GM12878 (cell line): ENCODE measurements at regions not wholly inside any gene's neighbourhood (a gene's known extent, or its start where the extent isn't known, plus 50 kb on each side); places are given as distances from the start of the nearest gene placed in this dataset.

Experiments
- CTCF ChIP-seq, 3 experiments: IDR thresholded peaks in 2 of 3; conservative IDR thresholded peaks in 1 of 3; 2 replicates each; pipeline ENCODE4 v1.5.1; 2011; ENCODE audit warnings: low read depth in 3 of 3, low read length in 3 of 3, mild to moderate bottlenecking in 3 of 3, control low read depth in 2 of 3, moderate library complexity in 2 of 3, inconsistent platforms in 1 of 3, mixed read lengths in 1 of 3; ENCODE audit not compliant: control insufficient read depth in 2 of 3, insufficient read depth in 1 of 3; ENCODE audit errors: extremely low read depth in 1 of 3
- HCFC1 ChIP-seq: fragments of 150-350 bp; IDR thresholded peaks from 2 replicates; pipeline ENCODE4 v1.6.1; 2014; ENCODE audit warnings: low read length
- NFYA ChIP-seq: IDR thresholded peaks from 2 replicates; pipeline ENCODE4 v1.6.1; 2011; ENCODE audit warnings: low read depth, mild to moderate bottlenecking, low read length, improper control_type of control experiment, borderline replicate concordance
- POLR2A ChIP-seq: IDR thresholded peaks from 2 replicates; pipeline ENCODE4 v1.6.1; 2011; ENCODE audit warnings: low read depth, mild to moderate bottlenecking, low read length
- TCF3 ChIP-seq: IDR thresholded peaks from 2 replicates; pipeline ENCODE4 v1.6.1; 2012; ENCODE audit warnings: low read depth, mild to moderate bottlenecking, low read length, borderline replicate concordance; ENCODE audit not compliant: insufficient read depth
- ZNF274 ChIP-seq: IDR thresholded peaks from one replicate; pipeline ENCODE4 v1.8.0; 2011; ENCODE audit not compliant: insufficient read length, insufficient read depth

GRCh38 chr4:78666830-78667258 lies 109.3 kb upstream of the BMP2K start:
- no peak for TF ChIP-seq NFYA
- TF ChIP-seq HCFC1 = no peak
- no peak for TF ChIP-seq CTCF (IDR thresholded peaks at IDR 0.05 in 2 of 3, conservative IDR thresholded peaks at IDR 0.05 in 1 of 3; ENCODE audit: control insufficient read depth in 2 of 3, extremely low read depth in 1 of 3, insufficient read depth in 1 of 3, low read depth in 3 of 3, low read length in 3 of 3)
- no peak for TF ChIP-seq TCF3
- TF ChIP-seq POLR2A = no peak
- no peak for TF ChIP-seq ZNF274
